Left colon (tissue), 2 donors: ENCODE measurements at regions not wholly inside any gene's neighbourhood (a gene's known extent, or its start where the extent isn't known, plus 50 kb on each side); places are given as distances from the start of the nearest gene placed in this dataset.
"Not testable (repeated sequence)": the region's sequence is repeated elsewhere in the genome, so short reads cannot be mapped to it uniquely, and the experiment has no call there.

Experiments used
- ATAC-seq: fragments of 200-7000 bp; cut with Tn5 transposase; one replicate; pipeline ENCODE4 v1.9.1; 2020; ENCODE audit warnings: mild to moderate bottlenecking, moderate library complexity
- DNase-seq, 2 donors: peaks; one replicate each; pipeline ENCODE4 v3.0.0-alpha.2; 2020
- intact Hi-C, 2 donors: fragments of 100-400 bp; cut with DNase I in 1 of 2; cut with micrococcal nuclease in 1 of 2; formaldehyde crosslinking; loops; one replicate each; pipeline versions ENCODE4 v1.11.2 to v1.14.0; 2022; cut with DNase I, micrococcal nuclease
- donor health status: DM: no; HTN: no; CAD: no.
- donor health status: DM: yes; HTN: yes; CAD: no.

DNA sequence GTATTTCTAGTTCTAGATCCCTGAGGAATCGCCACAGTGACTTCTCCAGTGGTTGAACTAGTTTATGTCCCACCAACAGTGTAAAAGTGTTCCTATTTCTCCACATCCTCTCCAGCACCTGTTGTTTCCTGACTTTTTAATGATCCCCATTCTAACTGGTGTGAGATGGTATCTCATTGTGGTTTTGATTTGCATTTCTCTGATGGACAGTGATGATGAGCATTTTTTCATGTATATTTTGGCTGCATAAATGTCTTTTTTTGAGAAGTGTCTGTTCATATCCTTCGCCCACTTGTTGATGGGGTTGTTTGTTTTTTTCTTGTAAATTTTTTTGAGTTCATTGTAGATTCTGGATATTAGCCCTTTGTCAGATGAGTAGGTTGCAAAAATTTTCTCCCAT is 223.2 kb upstream of the MINDY3 start:
- DNase-seq, ATAC-seq, intact Hi-C loops: not testable (repeated sequence)

- ATAC-seq, result no peak
- intact Hi-C loops, result no loop called here
- DNase-seq, result no peak
Observed at GRCh38 chr10:16105082-16105481, 244.8 kb upstream of the MINDY3 start.

- intact Hi-C loops, result no loop called here
- ATAC-seq (no peak), DNase-seq (no peak)
Observed at GRCh38 chr10:16116404-16117304, 256.3 kb upstream of the MINDY3 start.

- intact Hi-C loops, result no loop called here
- ATAC-seq, result no peak
- DNase-seq, result no peak
Observed at GRCh38 chr10:16117305-16117695, 257.0 kb upstream of the MINDY3 start.

DNA sequence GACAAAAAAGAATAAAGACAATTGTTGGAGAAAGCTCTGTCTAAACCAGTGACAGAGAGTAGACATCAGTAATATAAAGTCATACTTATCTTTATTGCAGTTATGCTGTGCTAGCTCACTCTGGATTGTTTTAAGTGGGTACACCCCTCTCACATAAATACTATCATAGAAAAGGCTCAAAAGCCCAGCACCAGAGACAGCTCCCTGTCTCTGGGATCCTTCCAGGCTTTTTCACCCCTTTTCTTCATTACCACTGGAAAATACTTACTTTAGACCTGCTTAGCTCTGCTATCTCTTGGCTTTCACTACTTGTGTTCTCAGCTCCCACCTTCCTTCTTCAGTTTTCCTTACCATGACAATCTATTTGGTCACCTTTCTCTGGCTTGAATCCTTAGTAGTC is 259.1 kb upstream of the MINDY3 start:
- DNase-seq (no peak), ATAC-seq (no peak)
- intact Hi-C loops, result no loop called here

DNA sequence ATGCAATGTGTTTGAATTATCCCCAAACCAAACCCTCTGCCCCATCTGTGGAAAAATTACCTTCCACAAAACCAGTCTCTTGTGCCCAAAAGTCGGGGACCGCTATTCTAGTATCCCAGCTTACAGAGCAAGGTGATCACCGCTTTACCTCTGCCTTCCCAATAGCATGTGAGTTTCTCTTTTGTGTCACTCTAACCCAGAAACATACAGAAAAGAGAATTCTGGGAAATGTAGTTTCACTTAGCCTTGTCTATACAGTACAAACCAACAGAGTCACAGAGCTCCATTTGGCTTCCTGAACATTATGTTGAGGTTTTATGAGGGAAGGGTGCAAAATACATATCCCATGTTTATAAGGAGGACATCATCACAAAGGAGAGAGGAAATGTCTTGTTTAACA is 260.3 kb upstream of the MINDY3 start:
- intact Hi-C loops, result no loop called here
- ATAC-seq, result no peak

GRCh38 chr10:16141499-16141898 is 281.2 kb upstream of the MINDY3 start:
- ATAC-seq, result no peak

More for the DNA sequence above, 260.3 kb upstream of the MINDY3 start:
- no peak for DNase-seq

GRCh38 chr10:16146993-16147392 is 286.7 kb upstream of the MINDY3 start:
- ATAC-seq, result no peak

More at GRCh38 chr10:16141499-16141898, 281.2 kb upstream of the MINDY3 start:
- no peak for DNase-seq
- intact Hi-C loops, result no loop called here

DNA sequence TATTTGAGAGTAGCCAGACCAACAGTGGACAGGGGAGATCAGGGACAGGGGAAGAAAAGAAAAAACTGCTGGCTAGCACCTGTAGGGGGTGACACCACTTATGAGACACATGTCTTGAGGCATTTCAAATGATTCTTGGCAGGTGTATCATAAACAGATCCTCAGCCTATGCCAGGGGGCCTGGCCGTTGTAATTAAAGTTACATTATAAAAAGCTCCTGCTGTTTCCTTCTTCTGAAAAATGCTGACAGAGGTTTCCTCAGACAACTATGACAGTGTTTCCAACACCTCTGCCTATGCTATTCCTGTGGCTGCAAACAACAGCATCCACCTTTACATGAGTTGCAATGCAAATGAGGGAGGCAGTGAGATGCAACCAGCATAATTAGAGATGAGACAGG is 281.0 kb upstream of the PTER start:
- DNase-seq, result no peak
- ATAC-seq, result no peak
- intact Hi-C loops, result no loop called here

More at GRCh38 chr10:16146993-16147392, 286.7 kb upstream of the MINDY3 start:
- no peak for DNase-seq
- intact Hi-C loops, result no loop called here

- DNase-seq (no peak), ATAC-seq (no peak)
- intact Hi-C loops, result no loop called here
Observed at GRCh38 chr10:16156681-16157080, 280.1 kb upstream of the PTER start.

- DNase-seq, ATAC-seq, intact Hi-C loops: not testable (repeated sequence)
Observed at GRCh38 chr10:16165067-16165466, 271.7 kb upstream of the PTER start.

DNA sequence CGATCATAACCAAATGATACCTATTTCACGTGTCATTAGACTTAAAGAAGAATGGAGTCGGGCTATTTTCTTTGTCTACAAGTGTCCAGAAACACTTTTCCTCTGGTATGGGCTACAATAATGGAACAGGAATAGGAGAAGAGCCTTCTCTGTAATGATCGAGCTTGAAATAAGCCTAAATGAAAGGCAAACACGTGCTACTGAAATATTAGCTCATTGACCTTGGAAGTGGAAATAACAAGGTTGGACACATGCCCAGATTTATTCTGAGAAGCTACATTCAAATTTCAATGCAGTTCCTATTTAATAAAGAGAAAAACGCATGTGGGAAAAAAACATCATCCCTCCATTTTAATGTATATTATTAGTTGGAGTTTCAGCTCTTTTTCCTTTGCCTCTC is 254.7 kb upstream of the PTER start:
- intact Hi-C loops, result no loop called here
- no peak for DNase-seq

GRCh38 chr10:16182688-16183087 is 254.1 kb upstream of the PTER start:
- intact Hi-C loops, result no loop called here
- DNase-seq (no peak), ATAC-seq (no peak)

More for the DNA sequence above, 254.7 kb upstream of the PTER start:
- ATAC-seq, result no peak

DNA sequence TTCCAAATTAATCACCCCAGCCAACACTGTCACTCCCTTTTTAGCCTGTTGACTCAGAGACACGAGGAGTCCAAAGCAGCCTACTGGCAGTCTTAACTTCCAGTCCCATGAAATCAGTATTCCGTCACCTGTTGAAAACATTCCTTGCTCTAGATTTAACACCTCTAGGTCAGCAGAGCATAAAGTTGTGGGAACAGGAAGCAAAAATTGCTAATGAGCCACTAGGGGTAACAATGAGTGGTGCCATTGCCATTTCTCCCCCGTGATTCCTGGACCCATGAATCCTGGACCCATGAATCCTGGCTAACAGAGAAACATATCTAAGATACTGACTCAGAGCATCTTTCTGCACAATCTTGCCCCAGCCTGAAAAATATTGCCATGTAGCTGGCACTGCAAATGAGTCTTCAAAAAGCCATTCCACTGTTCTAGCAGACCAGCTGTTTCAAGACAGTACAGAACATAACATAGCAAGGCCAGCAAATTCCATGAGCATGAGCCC is 252.7 kb upstream of the PTER start:
- no peak for ATAC-seq
- DNase-seq, result no peak
- intact Hi-C loops, result no loop called here

DNA sequence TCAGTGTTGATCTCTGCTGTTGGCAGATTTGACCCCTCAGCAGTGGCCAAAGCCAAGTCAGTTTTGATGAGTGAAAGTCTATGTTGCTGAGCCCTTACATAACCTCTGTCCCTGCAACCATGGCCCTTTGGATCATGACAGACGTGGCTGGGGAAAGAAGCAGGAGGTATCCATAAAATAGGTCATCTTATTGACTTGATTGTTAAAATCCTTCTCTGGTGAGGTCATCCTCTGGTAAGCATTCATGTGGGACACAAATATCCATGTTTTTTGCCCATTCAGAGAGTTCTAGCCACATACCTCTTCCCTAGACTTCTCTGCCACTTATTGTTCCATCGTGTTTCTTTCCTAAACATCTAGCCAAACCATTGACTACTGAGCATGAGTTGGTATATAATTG is 251.9 kb upstream of the PTER start:
- intact Hi-C loops, result no loop called here
- DNase-seq (no peak), ATAC-seq (no peak)

- no peak for ATAC-seq
- intact Hi-C loops, result no loop called here
- no peak for DNase-seq
Observed at GRCh38 chr10:16186564-16186963, 250.2 kb upstream of the PTER start.

DNA sequence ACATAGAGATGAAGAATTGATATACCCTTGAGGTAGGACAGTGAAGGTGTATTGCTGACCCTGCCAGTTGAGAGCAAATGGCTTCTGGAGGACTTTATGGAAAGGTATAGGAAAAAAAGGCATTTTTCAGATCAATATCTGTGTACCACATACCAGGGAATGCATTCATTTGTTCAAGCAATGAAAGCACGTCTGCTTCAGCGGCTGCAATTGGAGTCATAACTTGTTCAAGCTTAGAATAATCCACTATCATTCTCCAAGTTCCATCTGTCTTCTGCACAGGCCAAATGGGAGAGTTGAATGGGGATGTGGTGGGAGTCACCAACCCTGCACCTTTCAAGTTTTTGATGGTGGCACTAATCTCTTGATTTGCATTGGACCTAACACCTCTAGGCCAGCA is 249.6 kb upstream of the PTER start:
- ATAC-seq (no peak), DNase-seq (no peak)
- intact Hi-C loops, result no loop called here

- ATAC-seq (no peak), DNase-seq (no peak)
- intact Hi-C loops, result no loop called here
Observed at GRCh38 chr10:16192337-16192736, 244.5 kb upstream of the PTER start.

GRCh38 chr10:16193241-16193640 is 243.6 kb upstream of the PTER start:
- DNase-seq, result no peak
- intact Hi-C loops, result no loop called here
- ATAC-seq, result no peak

DNA sequence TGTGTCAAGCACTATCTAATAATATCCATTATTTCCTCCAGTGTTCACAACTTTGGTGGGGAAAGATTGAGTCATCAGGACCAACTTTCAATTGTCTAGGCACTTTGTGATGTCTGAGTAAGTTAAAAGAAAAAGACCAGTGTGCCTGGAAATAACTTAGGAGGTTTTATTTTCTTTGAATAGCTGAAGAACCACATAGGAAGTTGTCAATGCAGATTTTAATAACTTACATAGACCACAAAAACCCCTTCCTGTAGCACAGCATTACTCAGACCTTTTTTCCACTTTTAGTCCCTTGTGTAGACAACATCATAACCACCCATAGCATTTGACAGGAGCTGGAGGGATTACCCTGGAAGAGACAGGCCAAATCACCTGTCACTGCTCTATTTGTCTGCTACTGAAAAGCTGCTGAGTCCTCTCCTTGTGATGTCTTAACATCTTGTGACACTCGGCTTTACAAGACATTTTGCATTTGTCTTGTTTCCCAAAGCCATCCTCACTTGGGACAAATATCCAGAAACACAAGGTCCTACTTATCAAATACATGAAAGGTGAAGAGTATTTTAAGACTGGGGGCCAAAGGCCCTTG is 241.5 kb upstream of the PTER start:
- no peak for ATAC-seq
- intact Hi-C loops, result no loop called here
- DNase-seq, result no peak
